GDM1 (cell line): ENCODE measurements at regions not wholly inside any gene's neighbourhood (a gene's known extent, or its start where the extent isn't known, plus 50 kb on each side); places are given as distances from the start of the nearest gene placed in this dataset.
"Not testable (repeated sequence)": the region's sequence is repeated elsewhere in the genome, so short reads cannot be mapped to it uniquely, and the experiment has no call there.

ENCODE experiments used
- DNase-seq: peaks from one replicate; lab custom pipeline; 2025; lab: John Stamatoyannopoulos, UW

DNA sequence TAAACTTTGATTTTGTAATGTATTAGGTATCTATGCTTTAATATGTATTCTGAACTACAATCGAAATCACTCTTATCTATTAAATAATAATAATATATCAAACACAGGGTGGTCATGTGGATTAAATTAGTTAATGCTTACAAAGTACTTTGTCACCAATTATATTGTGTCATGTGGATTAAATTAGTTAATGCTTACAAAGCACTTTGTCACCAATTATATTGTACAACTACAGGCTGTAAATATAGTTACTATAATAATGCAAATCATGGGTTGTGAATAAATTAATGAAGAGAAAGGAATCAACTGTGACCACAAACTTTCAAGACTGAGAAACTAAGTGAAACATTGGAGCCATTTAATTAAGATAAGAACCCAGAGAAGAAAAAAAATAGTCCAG is 1929.1 kb upstream of the PCDH20 start:
- no peak for DNase-seq

GRCh38 chr13:63337921-63338320 is 1922.3 kb upstream of the PCDH20 start:
- no peak for DNase-seq

DNA sequence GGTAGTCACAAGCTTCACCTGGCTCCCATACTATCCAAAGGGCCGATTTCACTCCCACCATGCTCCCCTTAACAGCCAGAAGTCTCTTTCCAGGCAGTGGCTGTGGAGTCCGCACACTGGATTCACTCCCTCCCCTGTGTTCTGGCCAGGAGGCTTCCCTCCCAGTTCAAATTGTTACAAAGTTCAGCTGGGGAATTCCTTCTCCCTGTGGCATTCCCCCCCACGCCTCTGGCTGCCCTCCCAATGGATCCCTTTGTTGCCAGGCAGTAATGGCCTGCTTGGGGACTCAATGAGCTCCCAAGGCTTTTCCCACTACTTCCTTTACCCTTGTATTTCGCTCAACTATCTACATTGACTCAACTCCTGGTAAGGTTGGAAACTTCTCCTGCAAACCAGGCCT is 1921.4 kb upstream of the PCDH20 start:
- DNase-seq: no peak

GRCh38 chr13:63336549-63336948 is 1920.9 kb upstream of the PCDH20 start:
- DNase-seq: no peak

DNA sequence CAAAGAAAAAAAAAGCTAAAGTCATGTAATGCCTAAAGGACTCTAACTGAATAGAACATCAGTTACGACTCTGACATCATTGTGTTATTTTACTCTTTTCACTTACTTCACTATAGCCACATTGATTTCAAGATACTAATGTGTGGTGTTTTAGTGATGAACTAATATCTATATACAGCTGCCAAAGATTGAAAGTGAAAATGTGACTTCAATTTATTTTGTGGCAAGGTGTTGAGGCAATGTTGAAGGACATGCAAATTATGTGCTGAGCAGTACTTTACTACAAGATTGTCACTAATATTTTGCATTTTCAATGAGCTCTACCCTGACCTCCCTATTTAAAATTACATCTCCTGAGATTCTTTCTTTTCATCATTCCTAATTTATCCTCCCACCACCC is 1911.9 kb upstream of the PCDH20 start:
- no peak for DNase-seq

GRCh38 chr13:63323441-63323840 is 1907.8 kb upstream of the PCDH20 start:
- DNase-seq: no peak

- no peak for DNase-seq
Measured at GRCh38 chr13:63311587-63311986, 1895.9 kb upstream of the PCDH20 start.

DNA sequence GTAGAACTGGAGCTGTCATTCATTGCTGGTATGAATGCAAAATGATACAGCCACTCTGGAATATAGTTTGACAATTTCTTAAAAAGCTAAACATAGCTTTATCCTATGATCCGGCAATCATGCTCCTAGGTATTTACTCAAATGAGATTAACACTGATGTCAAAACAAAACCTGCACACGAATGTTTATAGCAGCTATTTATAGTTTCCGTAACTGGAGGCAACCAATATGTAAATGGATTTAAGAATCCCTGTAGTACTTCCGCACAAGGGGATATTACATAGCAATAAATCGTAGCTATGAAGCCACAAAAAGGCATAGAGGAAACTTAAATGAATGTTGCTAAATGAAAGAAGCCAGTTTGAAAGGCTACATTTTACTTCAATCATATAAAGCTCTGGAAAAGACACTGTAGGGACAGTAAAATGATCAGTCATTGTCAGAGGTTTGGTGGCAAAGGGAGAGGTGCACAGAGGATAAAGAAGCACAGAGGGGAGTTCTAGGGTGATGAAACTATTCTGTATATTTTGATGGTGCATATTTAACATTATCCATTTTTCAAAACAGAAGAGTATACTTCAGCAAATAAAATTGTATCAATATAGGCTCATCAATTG is 1893.0 kb upstream of the PCDH20 start:
- DNase-seq: no peak

DNA sequence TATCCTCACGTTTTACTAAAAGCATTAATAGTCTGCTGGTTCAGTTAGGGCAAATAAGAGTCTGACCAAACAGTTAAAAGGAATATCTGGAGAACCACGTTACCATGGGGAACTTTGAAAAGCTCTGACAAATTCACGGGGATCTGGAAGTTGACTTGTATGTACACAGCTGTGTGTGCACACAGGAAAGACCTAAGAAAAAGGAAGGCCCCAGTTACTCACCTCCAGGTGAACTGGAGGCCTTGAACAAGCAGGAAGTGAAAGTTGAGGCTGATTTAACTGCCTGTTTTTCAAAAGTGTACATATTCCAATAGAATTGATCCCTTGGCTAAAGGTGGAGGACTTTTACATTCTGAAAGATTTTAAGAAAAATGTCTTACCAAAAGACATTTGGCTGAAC is 1891.6 kb upstream of the PCDH20 start:
- DNase-seq: no peak

DNA sequence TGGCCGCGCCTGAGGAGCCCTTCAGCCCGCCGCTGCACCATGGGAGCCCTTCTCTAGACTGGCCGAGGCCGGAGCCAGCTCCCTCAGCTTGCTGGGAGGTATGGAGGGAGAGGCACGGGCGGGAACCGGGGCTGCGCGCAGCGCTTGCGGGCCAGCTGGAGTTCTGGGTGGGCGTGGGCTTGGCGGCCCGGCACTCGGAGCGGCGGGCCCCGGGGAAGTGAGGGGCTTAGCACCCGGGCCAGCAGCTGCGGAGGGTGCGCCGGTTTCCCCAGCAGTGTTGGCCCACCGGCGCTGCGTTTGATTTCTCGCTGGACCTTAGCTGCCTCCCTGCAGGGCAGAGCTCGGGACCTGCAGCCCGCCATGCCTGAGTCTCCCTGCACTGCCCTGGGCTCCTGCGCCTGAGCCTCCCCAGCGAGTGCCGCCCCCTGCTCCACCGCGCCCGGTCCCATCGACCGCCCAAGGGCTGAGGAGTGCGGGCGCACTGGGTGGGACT is 1890.0 kb upstream of the PCDH20 start:
- DNase-seq: no peak

DNA sequence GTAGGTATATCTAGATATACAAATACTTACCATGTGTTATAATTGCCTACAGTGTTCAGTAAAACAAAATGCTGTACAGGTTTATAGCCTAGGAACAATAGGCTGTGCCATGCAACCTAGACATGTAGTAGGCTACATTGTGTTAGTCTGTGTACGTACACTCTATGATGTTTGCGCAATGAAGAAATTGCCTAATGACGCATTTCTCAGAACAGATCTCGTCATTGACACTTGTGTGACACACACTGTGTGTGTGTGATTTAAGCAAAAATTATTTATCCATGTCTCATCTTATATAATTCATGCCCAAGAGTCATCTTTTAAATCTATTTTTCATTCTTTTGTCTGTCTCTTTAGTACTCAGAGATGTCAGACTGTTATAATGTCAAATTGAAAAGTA is 1888.8 kb upstream of the PCDH20 start:
- DNase-seq: no peak

DNA sequence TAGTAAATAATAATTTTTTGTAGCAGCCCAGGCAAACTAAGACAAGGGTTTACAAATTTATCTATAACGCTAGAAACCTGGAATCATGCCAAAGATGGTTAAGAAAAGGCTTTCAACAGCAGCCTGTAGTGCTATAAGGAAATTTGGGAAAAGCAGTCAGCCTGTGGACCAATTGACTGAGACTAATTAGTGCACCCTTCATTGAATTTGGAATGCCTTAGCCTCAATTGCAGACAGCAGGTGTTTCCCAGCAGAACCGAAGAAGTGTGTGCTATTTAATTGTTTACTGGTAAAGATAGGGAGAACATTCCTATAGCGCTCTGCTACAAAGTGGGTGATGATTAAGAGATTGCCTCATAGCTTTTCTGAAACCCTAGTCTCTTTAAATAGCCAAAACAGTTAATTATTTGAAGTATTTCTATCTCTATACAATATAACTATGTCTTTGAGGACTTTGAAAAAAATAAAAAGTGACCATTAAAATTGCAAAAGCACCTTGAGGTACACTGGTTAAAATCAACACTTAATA is 1884.3 kb upstream of the PCDH20 start:
- no peak for DNase-seq

DNA sequence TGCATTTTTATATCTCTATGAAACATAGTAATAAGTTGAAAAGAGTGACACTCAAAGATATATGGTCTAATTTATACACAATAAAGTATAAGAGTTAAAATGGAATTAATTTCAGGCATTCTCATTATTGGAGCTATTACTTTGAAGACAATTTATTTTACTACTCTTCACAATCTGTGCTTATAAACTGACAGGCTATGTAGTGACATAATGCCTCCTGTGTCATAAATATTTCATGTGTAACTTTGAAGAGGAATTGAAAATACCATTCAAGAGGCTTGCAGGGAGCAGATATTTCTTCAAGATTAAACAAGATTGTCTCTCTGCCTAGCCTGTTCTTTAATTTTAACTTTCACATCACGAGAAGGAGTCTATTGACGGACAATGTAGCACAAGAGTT is 1881.5 kb upstream of the PCDH20 start:
- DNase-seq: no peak

DNA sequence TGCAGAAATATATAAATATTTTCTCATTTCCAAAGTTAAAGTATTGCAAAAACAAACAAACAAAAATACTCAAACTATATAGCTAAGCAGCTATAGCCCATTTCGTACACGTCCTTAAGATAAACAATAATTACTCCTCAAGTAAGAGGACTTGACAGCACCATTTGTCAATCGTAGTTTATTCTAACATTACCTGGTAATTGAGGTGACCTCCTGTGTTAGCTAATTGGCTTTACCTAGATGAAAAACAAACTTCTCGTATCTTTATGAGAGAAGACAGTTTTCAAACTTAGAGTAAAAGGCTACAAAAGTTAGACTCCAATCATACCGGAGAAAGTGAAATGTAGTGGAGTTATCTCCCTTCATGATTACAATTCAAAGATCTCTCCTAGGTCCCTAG is 1876.1 kb upstream of the PCDH20 start:
- no peak for DNase-seq

DNA sequence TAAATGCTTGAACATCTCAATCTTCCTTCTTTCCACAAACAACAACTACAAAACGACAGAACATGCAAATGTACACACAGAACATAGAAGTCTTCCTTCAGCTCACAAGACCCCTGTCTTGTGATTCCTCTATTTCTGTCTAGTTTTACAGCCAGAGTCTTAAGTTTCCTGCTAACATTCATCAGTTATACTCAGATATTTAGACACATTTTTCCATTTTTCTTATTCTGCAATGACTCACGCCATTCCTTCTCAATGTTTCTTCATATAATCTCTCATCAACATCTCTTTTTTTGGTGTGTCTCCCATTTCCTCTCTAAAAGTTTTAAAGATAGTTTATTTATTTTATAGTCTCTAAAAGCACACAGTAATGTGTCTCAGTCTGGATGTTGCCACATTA is 1872.9 kb upstream of the PCDH20 start:
- no peak for DNase-seq

- DNase-seq: no peak
Measured at GRCh38 chr13:63287926-63288325, 1872.3 kb upstream of the PCDH20 start.

- no peak for DNase-seq
Measured at GRCh38 chr13:63285426-63285825, 1869.8 kb upstream of the PCDH20 start.

DNA sequence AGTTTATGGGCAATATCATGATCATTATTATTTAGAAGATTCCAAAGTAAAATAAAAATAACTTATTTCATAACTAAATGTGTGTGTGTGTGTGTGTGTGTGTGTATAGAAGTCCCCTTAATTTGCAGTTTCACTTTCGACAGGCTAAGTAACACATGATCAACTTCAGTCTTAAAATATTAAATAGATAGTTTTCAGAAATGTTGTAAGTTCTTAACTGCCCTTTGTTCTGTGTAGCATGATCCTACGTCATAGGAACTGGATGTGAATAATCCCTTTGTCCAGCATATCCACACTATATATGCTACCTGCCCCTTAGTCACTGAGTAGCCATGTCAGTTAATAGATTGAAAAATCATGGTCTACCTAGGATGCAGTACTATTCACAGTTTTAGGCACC is 1863.5 kb upstream of the PCDH20 start:
- DNase-seq: no peak

- no peak for DNase-seq
Measured at GRCh38 chr13:63274772-63275171, 1859.1 kb upstream of the PCDH20 start.

GRCh38 chr13:63249411-63250187 is 1834.0 kb upstream of the PCDH20 start:
- no peak for DNase-seq

DNA sequence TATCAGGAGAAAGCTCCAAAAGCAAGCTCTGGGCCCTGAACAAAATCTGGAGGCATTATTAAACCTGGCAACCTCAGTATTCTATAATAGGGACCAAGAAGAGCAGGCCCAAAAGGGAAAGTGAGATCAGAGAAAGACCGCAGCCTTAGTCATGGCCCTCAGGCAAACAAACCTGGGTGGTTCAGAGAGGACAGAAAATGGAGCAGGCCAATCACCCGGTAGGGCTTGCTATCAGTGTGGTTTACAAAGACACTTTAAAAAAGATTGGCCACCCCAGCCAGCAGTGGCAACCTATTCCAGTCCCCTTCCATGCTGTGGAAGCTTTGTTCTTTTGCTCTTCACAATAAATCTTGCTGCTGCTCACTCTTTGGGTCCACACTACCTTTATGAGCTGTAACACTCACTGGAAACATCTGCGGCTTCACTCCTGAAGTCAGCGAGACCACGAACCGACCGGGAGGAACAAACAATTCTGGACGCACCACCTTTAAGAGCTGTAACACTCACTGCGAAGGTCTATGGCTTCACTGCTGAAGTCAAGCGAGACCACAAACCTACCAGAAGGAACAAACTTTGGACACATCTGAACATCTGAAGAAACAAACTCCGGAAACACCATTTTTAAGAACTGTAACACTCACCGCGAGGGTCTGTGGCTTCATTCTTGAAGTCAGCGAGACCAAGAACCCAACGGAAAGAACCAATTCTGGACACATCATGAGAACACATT is 1821.2 kb upstream of the PCDH20 start:
- DNase-seq: not testable (repeated sequence)

- not testable (repeated sequence) for DNase-seq
Measured at GRCh38 chr13:63218596-63218995, 1802.9 kb upstream of the PCDH20 start.
